ENCODE measurements at regions not wholly inside any gene's neighbourhood (a gene's known extent, or its start where the extent isn't known, plus 50 kb on each side); places are given as distances from the start of the nearest gene placed in this dataset.
"Not testable (repeated sequence)": the region's sequence is repeated elsewhere in the genome, so short reads cannot be mapped to it uniquely, and the experiment has no call there.

GRCh38 chr9:29289365-29289764 lies 1716.1 kb upstream of the C9orf72 start:
- DNase-seq: no peak

GRCh38 chr9:29290516-29290915 lies 1717.2 kb upstream of the C9orf72 start:
- no peak for DNase-seq

- no peak for DNase-seq
Measured at GRCh38 chr9:29297592-29297991, 1724.3 kb upstream of the C9orf72 start.

GRCh38 chr9:29311221-29311620 lies 1737.9 kb upstream of the C9orf72 start:
- DNase-seq: no peak

- DNase-seq: no peak
Measured at GRCh38 chr9:29312327-29312726, 1739.0 kb upstream of the C9orf72 start.

GRCh38 chr9:29319736-29320513 lies 1746.6 kb upstream of the C9orf72 start:
- no peak for DNase-seq

GRCh38 chr9:29322240-29322639 lies 1749.0 kb upstream of the C9orf72 start:
- no peak for DNase-seq

- no peak for DNase-seq
Measured at GRCh38 chr9:29325894-29326293, 1752.6 kb upstream of the C9orf72 start.

GRCh38 chr9:29332789-29333188 lies 1759.5 kb upstream of the C9orf72 start:
- no peak for DNase-seq

GRCh38 chr9:29336281-29336680 lies 1763.0 kb upstream of the C9orf72 start:
- no peak for DNase-seq

GRCh38 chr9:29339387-29339786 lies 1766.1 kb upstream of the C9orf72 start:
- DNase-seq: no peak

GRCh38 chr9:29348999-29349398 lies 1775.7 kb upstream of the C9orf72 start:
- DNase-seq: no peak

GRCh38 chr9:29389421-29389820 lies 1816.1 kb upstream of the C9orf72 start:
- DNase-seq: no peak

- DNase-seq: no peak
Measured at GRCh38 chr9:29390859-29391258, 1817.6 kb upstream of the C9orf72 start.

GRCh38 chr9:29393064-29393463 lies 1819.8 kb upstream of the C9orf72 start:
- DNase-seq: no peak

- DNase-seq: no peak
Measured at GRCh38 chr9:29394855-29395254, 1821.6 kb upstream of the C9orf72 start.

GRCh38 chr9:29397148-29397547 lies 1823.9 kb upstream of the C9orf72 start:
- no peak for DNase-seq

GRCh38 chr9:29416204-29416603 lies 1842.9 kb upstream of the C9orf72 start:
- no peak for DNase-seq

- DNase-seq: no peak
Measured at GRCh38 chr9:29422438-29422837, 1849.2 kb upstream of the C9orf72 start.

GRCh38 chr9:29432191-29432590 lies 1858.9 kb upstream of the C9orf72 start:
- no peak for DNase-seq

- not testable (repeated sequence) for DNase-seq
Measured at GRCh38 chr9:29432656-29433055, 1859.4 kb upstream of the C9orf72 start.

- no peak for DNase-seq
Measured at GRCh38 chr9:29435368-29435767, 1862.1 kb upstream of the C9orf72 start.

- DNase-seq: no peak
Measured at GRCh38 chr9:29437526-29437925, 1864.2 kb upstream of the C9orf72 start.

- DNase-seq: no peak
Measured at GRCh38 chr9:29439961-29440360, 1866.7 kb upstream of the C9orf72 start.

- DNase-seq: no peak
Measured at GRCh38 chr9:29440449-29440848, 1867.2 kb upstream of the C9orf72 start.
